GM21447 (cell line): ENCODE measurements at regions not wholly inside any gene's neighbourhood (a gene's known extent, or its start where the extent isn't known, plus 50 kb on each side); places are given as distances from the start of the nearest gene placed in this dataset.
A peak's percentile ranks its signal among the peaks of the same experiment; 100 is the strongest.

Experiments
- ATAC-seq: cut with Tn5 transposase; IDR thresholded peaks from one replicate; pipeline ENCODE4 v1.9.1; 2021; ENCODE audit not compliant: unreplicated experiment

GRCh38 chr3:40593351-40593750, 68.6 kb downstream of the ZNF621 start:
- no peak for ATAC-seq

- no peak for ATAC-seq
These were observed 72.7 kb downstream of the ZNF621 start for GRCh38 chr3:40597441-40597840.

- ATAC-seq: no peak
These were observed 73.6 kb downstream of the ZNF621 start for GRCh38 chr3:40598338-40598737.

GRCh38 chr3:40598962-40599361, 74.2 kb downstream of the ZNF621 start:
- ATAC-seq: no peak

GRCh38 chr3:40602778-40603385, 78.1 kb downstream of the ZNF621 start:
- ATAC-seq: no peak

- no peak for ATAC-seq
These were observed 81.2 kb downstream of the ZNF621 start for GRCh38 chr3:40605960-40606359.

- no peak for ATAC-seq
These were observed 83.3 kb downstream of the ZNF621 start for GRCh38 chr3:40608091-40608490.

- ATAC-seq: no peak
These were observed 88.5 kb downstream of the ZNF621 start for GRCh38 chr3:40613306-40613705.

- no peak for ATAC-seq
These were observed 90.6 kb downstream of the ZNF621 start for GRCh38 chr3:40615110-40615915.

GRCh38 chr3:40615918-40616819, 91.4 kb downstream of the ZNF621 start:
- no peak for ATAC-seq

- ATAC-seq: no peak
These were observed 92.3 kb downstream of the ZNF621 start for GRCh38 chr3:40617084-40617483.

- ATAC-seq: no peak
These were observed 93.4 kb downstream of the ZNF621 start for GRCh38 chr3:40618158-40618557.

- ATAC-seq: no peak
These were observed 95.4 kb downstream of the ZNF621 start for GRCh38 chr3:40620151-40620550.

- ATAC-seq: no peak
These were observed 96.5 kb downstream of the ZNF621 start for GRCh38 chr3:40621252-40621651.

- peak; percentile 93 for ATAC-seq
These were observed 98.8 kb downstream of the ZNF621 start for GRCh38 chr3:40623567-40623966.

GRCh38 chr3:40624189-40624769, 99.5 kb downstream of the ZNF621 start:
- no peak for ATAC-seq

- ATAC-seq: no peak
These were observed 102.3 kb downstream of the ZNF621 start for GRCh38 chr3:40627095-40627494.

- ATAC-seq: no peak
These were observed 104.2 kb downstream of the ZNF621 start for GRCh38 chr3:40628984-40629383.

GRCh38 chr3:40631341-40631995, 106.7 kb downstream of the ZNF621 start:
- ATAC-seq: no peak

GRCh38 chr3:40637906-40638305, 113.1 kb downstream of the ZNF621 start:
- ATAC-seq: no peak

- ATAC-seq: no peak
These were observed 114.2 kb downstream of the ZNF621 start for GRCh38 chr3:40639006-40639405.
